Neutrophil (primary cell): ENCODE measurements at regions not wholly inside any gene's neighbourhood (a gene's known extent, or its start where the extent isn't known, plus 50 kb on each side); places are given as distances from the start of the nearest gene placed in this dataset.

Experiments used
- H3K27ac ChIP-seq: fragments of 200-600 bp; sonication (generic); 2 replicates; pipeline ENCODE4 v1.5.1; 2016; ENCODE audit warnings: mild to moderate bottlenecking, moderate library complexity
- H3K27me3 ChIP-seq: fragments of 200-600 bp; sonication (generic); 2 replicates; pipeline ENCODE4 v1.6.0; 2016; ENCODE audit warnings: mild to moderate bottlenecking
- H3K36me3 ChIP-seq: fragments of 200-600 bp; sonication (generic); 2 replicates; pipeline ENCODE4 v1.5.1; 2017
- H3K4me1 ChIP-seq, 2 experiments: fragments of 200-600 bp in 1 of 2; sonication (generic) in 1 of 2; 1 replicate in 1 of 2; 2 replicates in 1 of 2; pipeline versions ENCODE4 v1.5.1 to v1.6.1; 2013 to 2016; ENCODE audit warnings: low read depth in 1 of 2, low read length in 1 of 2, mild to moderate bottlenecking in 1 of 2, moderate library complexity in 1 of 2; ENCODE audit not compliant: control insufficient read depth in 1 of 2, insufficient read depth in 1 of 2
- H3K4me3 ChIP-seq, 2 experiments: fragments of 200-600 bp in 1 of 2; sonication (generic) in 1 of 2; 1 replicate in 1 of 2; 2 replicates in 1 of 2; pipeline ENCODE4 v1.5.1; 2013 to 2016; ENCODE audit warnings: low read depth in 1 of 2, low read length in 1 of 2, mild to moderate bottlenecking in 1 of 2, moderate library complexity in 1 of 2
- H3K9me3 ChIP-seq: fragments of 200-600 bp; sonication (generic); 2 replicates; pipeline ENCODE4 v1.5.1; 2016
- TF ChIP-seq, protein P1 (sequence below): fragments of 200-600 bp; sonication (generic); IDR thresholded peaks from 2 replicates; pipeline ENCODE4 v1.5.1; 2016; ENCODE audit warnings: antibody characterized with exemption

DNA sequence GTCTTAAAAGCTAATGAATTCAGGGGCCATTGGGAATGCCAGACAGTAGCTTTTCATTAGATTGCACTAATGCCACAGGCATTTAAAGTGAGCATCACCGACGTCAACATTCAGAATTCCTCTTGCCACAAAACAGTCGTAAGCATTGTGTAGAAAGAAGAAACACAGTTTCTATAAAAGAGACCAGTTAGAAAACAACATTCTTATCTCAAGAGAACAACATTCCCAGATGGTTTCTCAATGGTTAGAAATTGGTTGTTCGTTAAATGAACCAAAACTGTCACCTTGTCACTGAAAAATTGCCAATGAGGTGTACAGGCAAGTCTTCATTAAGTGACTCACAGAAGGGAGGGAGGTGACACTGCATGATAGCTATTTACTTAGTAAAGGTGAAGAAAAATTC lies 401.6 kb upstream of the PRR16 start:
- Histone ChIP-seq H3K9me3 (no peaks in the 10 kb centered on the region), H3K27me3 (no peaks in the 10 kb centered on the region), H3K4me3 (no peak overlapping the region), H3K36me3 (no peaks in the 10 kb centered on the region), H3K4me1 (peaks cover 8 to 9% of the 10 kb centered on the region in 2 experiments), H3K27ac (no peak overlapping the region)
- TF ChIP-seq, protein P1, sequence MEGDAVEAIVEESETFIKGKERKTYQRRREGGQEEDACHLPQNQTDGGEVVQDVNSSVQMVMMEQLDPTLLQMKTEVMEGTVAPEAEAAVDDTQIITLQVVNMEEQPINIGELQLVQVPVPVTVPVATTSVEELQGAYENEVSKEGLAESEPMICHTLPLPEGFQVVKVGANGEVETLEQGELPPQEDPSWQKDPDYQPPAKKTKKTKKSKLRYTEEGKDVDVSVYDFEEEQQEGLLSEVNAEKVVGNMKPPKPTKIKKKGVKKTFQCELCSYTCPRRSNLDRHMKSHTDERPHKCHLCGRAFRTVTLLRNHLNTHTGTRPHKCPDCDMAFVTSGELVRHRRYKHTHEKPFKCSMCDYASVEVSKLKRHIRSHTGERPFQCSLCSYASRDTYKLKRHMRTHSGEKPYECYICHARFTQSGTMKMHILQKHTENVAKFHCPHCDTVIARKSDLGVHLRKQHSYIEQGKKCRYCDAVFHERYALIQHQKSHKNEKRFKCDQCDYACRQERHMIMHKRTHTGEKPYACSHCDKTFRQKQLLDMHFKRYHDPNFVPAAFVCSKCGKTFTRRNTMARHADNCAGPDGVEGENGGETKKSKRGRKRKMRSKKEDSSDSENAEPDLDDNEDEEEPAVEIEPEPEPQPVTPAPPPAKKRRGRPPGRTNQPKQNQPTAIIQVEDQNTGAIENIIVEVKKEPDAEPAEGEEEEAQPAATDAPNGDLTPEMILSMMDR: no peak

DNA sequence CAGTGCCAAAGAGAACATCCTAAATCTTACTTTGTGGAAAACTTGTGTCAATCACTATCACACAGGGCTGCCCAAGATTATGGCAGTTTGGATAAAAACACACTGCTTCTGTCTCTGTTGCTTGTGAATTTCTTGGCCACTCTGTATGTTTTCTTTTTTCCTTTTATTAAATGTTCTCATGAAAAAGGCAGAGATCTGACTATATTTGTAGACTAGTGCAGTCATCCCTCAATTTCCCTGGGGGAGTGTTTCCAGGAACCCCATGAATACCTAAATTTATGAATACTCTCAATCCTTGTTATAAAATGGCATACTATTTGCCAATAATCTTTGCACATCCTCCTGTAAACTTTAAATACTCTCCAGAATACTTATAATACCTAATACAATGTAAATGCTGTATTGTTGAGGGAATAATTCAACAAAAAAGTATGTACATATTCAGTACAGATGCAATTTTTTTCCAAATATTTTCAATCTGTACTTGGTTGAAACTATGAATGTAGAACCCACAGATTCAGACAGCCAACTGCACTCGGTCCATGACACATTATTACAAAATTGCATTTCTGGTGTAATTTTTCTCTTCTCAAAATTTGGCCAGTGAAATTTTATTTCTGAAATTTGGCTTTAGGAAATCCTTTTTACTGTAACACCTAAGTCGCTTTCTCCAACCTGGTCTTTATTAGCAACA lies 391.9 kb upstream of the PRR16 start:
- TF ChIP-seq, protein P1: no peak

DNA sequence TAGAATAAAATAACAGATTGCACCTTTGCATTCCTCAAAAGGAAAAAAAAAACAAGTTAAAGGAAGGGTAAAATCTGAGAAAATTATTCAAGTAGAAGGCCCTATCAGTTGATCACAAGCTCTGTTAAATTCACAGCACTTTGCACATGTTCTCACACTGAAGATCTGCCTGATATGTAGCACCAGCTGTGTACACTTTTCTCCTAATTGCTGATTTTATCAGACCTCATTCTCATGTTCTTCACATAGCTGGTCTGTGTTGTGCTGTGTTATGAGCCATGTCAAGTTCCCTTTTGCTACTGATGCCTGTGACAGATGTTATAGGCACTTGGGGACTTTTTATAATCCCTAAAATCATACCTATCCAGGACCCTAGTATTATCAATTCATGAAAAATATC lies 390.4 kb upstream of the PRR16 start:
- no peaks in the 10 kb centered on the region for H3K4me1 ChIP-seq
- no peaks in the 10 kb centered on the region for H3K36me3 ChIP-seq
- H3K9me3 ChIP-seq: no peaks in the 10 kb centered on the region
- no peaks in the 10 kb centered on the region for H3K27me3 ChIP-seq
- H3K27ac ChIP-seq: no peak overlapping the region
- TF ChIP-seq, protein P1: no peak
- H3K4me3 ChIP-seq: no peak overlapping the region

More for the DNA sequence above, 391.9 kb upstream of the PRR16 start:
- no peak overlapping the region for H3K4me3 ChIP-seq
- no peaks in the 10 kb centered on the region for H3K27me3 ChIP-seq
- H3K27ac ChIP-seq: no peak overlapping the region
- H3K4me1 ChIP-seq: no peaks in the 10 kb centered on the region
- no peaks in the 10 kb centered on the region for H3K36me3 ChIP-seq
- H3K9me3 ChIP-seq: no peaks in the 10 kb centered on the region

DNA sequence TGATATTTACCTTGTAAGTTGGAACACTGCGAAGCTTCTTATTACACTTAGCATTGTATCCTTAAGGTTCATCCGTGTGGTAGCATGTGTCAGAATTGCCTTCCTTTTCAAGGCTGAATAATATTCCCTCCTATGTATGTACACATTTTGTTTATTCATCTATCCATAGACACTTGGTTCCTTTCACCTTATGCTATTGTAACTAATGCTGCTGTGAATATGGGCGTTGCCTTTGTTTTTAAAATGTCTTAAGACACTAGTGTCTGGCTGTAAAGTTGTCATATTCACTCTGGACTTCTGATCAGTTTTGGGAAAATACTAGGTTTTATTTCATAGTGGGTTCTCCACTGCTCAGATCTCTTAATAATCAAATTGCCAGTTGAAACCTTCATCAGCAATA lies 383.3 kb upstream of the PRR16 start:
- Histone ChIP-seq H3K9me3 (no peaks in the 10 kb centered on the region), H3K4me3 (no peak overlapping the region), H3K27ac (no peak overlapping the region), H3K27me3 (no peaks in the 10 kb centered on the region), H3K36me3 (no peaks in the 10 kb centered on the region), H3K4me1 (no peaks in the 10 kb centered on the region)
- TF ChIP-seq, protein P1: no peak

DNA sequence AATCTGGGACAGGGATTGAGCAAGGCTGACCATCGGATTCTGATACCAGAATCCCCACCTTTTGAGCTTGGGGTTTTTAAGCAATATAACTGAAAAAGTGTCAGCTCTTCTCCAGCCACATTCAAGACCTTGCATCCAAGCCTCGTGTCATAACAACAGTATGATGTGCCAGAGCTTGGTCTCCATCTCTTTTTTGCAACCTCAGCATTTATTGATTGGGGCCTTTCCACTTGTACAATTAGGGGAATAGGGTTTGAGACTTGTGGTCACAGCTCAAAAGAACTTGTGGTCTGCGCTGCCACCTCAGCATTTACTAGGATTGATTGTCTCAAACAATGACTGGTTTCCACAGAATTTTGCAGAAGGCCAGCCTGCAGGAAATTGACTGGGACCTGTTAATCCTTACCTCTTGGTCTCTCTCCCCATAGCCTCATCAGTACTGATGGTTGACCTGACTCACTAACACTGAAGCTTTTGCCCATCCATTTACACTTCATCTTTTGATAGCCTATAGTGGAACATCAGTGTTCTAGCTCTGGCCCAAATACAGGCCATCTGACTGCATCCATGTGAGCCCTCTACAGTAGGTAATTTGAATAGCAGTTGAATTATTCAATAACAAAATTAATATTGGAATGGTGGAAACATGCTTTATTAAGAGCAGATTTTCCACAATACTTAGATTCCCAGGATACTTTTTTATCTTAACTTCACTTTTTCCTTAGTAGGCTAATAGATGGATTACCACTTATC lies 381.6 kb upstream of the PRR16 start:
- peaks cover 0 to 2% of the 10 kb centered on the region in 2 experiments for H3K4me1 ChIP-seq
- H3K9me3 ChIP-seq: no peaks in the 10 kb centered on the region
- H3K36me3 ChIP-seq: no peaks in the 10 kb centered on the region
- no peak overlapping the region for H3K27ac ChIP-seq
- no peak overlapping the region for H3K4me3 ChIP-seq
- TF ChIP-seq, protein P1: no peak
- no peaks in the 10 kb centered on the region for H3K27me3 ChIP-seq
